Endometrium (tissue), 2 donors: ENCODE measurements at regions not wholly inside any gene's neighbourhood (a gene's known extent, or its start where the extent isn't known, plus 50 kb on each side); places are given as distances from the start of the nearest gene placed in this dataset.
"Not testable (repeated sequence)": the region's sequence is repeated elsewhere in the genome, so short reads cannot be mapped to it uniquely, and the experiment has no call there.

ENCODE experiments used
- FAIRE-seq: peaks from 2 replicates; lab custom pipeline; 2012; peaks lifted over from hg19 to GRCh38; lab: Jason Lieb, UNC
- donor health status: control.
- donor health status: control.

- FAIRE-seq: no peak
These were observed 50.6 kb upstream of the C1QTNF9B start for GRCh38 chr13:23947893-23948292.

- FAIRE-seq: no peak
These were observed 51.9 kb upstream of the C1QTNF9B start for GRCh38 chr13:23949200-23949599.

DNA sequence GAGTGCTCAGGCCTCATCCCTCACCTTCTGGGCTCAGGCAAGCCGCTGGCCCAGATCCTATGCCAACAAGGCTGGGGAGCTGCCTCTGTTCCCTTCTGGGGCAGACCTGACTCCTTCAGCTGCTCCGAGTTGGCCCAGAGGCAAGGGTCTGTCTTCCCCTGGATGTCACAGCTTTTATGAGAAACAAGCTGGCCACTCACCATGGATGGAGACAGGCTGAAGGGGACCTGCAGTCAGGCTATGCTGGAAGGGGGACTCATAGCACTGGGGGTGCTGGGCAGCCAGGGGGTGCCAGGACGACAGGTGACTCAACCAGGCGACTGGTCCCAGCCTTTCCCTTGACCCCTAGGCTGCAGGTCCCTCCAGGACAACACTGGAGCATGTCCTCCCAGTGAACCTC, 52.4 kb upstream of the C1QTNF9B start:
- no peak for FAIRE-seq

- no peak for FAIRE-seq
These were observed 53.6 kb upstream of the C1QTNF9B start for GRCh38 chr13:23950736-23951510.

GRCh38 chr13:23952796-23953195, 55.5 kb upstream of the C1QTNF9B start:
- FAIRE-seq: no peak

DNA sequence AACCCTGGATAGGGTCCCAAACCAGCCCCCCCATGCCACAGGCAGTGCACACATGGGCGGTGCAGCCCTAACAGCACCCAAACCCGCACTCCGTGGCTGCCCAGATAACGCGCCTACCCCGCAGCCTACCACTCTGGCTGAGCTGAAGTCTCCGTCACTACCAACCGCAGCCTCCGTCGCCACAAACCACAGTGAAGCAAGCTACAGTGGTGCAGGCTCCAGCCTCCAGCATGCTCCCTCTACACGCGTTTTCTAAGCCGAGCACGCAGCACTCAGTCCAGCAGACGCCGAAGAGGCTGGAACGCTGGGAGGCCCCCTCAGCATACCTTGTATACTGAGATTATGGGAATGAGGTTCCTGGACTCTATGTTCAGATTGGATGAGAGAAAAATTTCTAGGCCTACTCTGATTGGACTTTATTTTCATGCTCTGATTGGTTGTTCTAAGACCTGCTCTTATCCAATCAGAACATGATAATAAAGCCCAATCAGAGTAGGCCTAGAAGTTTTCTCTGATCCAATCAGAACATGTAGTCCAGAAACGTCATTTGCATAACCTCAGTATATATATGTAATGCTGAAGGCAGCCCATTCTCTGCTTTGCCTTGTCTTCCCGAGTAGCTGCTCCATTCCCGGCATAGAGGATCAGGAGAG, 56.7 kb upstream of the C1QTNF9B start:
- FAIRE-seq: no peak

- no peak for FAIRE-seq
These were observed 57.8 kb upstream of the C1QTNF9B start for GRCh38 chr13:23955064-23955463.

- no peak for FAIRE-seq
These were observed 58.8 kb upstream of the C1QTNF9B start for GRCh38 chr13:23956106-23956505.

- FAIRE-seq: no peak
These were observed 60.7 kb upstream of the C1QTNF9B start for GRCh38 chr13:23957981-23958380.

DNA sequence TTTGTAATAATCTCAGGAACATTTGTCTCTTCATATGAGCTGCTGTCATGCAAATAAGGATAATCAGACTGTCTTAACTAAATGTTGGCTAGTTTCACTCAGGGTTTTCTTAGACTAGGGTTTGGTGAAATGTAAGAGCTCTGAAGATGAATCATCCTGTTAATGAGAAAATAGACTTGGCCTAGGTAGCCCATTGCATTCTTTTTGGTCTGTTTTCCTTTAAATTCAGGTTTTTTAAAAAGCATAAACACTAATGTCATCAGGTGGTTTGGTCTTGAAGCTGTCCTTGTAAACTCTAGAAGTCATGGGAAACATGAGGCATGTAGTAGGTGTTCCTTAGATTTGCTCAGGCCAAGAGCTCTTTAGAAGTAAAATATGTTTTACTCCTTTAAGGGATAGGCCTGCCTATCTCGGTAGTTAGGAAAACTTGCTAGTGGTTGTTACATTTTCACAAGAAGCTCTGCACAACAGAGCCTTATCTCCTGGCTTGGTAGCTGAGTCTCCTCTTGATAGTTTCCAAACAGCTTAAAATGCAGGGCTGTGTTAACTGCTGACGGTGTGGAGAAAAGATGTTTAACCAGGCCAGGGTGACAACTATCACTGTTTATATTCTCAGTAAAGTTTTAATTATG, 62.0 kb upstream of the C1QTNF9B start:
- no peak for FAIRE-seq

DNA sequence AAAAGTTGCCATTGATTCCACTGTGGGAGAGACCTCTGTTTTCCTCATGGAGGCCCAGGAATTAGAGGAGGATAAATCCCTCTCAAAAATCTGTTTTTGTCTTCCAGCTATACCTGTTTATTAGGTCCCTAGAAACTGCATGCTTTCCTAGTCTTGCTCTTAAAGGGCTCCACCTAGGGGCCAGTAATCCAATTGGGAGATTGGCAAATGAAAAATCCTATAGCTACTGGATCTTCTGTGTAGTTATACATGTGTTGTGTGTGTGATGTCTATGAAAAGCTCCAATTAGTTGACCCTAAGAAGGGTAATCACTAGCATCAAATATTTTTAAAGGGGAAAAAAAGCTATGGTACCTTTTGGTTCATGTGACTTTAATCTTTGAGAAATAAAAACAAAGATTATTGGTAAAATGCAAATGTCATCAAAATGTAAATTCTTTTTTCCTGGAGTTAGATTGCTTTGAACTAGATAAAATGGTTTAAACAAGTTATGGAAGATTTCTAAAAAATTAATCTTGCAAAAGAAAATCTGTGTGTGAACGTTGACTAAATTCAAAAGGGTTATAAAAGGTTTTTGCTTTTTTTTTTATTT, 63.4 kb upstream of the C1QTNF9B start:
- FAIRE-seq: no peak

- no peak for FAIRE-seq
These were observed 66.1 kb upstream of the C1QTNF9B start for GRCh38 chr13:23963184-23963931.

GRCh38 chr13:23963947-23964346, 66.6 kb upstream of the C1QTNF9B start:
- FAIRE-seq: no peak

DNA sequence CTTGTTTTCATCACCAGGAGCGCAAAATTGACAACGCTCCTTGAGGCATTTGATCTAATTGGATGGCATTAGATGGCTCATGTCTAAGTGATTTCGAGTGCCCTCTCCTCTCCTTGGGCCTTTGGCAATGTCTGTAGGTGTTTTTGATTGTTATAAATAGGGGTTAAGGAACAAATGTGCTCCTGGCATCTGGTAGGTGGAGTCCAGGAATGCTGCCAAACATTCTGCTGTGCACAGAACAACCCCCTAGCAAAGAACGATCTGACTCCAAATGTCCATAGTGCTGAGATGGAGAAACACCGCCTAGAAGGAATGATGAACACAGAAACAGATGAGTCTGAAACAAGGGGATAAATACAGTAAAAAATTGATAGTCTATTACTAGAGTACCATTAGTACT, 68.0 kb upstream of the C1QTNF9B start:
- no peak for FAIRE-seq

DNA sequence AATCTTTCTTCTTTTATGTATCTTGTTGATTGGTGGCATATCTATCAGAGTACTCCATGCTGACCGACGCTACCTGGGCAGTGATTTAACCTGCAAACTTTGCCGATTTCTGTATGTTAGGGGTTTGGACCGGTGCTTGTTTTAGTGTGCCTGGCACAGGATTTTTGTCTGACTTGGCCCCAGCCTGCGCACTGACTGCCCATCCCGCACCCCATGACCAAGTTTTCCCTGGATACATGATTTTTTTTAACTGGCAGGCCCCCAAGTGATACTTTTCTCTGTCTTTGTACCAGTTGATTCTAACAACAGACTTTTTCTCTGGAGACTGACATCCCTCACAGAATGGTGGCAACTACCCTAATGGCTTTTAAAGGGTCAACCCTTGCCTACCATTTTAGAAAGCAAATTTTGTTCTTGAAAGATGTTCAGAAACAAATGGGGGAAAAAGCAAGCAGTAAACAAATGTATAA, 69.0 kb upstream of the C1QTNF9B start:
- FAIRE-seq: no peak

GRCh38 chr13:23966691-23967615, 69.7 kb upstream of the C1QTNF9B start:
- FAIRE-seq: peak; percentile 86

GRCh38 chr13:23967792-23968191, 70.5 kb upstream of the C1QTNF9B start:
- FAIRE-seq: not testable (repeated sequence)

- peak; percentile 84 for FAIRE-seq
These were observed 72.3 kb upstream of the C1QTNF9B start for GRCh38 chr13:23969647-23970046.

DNA sequence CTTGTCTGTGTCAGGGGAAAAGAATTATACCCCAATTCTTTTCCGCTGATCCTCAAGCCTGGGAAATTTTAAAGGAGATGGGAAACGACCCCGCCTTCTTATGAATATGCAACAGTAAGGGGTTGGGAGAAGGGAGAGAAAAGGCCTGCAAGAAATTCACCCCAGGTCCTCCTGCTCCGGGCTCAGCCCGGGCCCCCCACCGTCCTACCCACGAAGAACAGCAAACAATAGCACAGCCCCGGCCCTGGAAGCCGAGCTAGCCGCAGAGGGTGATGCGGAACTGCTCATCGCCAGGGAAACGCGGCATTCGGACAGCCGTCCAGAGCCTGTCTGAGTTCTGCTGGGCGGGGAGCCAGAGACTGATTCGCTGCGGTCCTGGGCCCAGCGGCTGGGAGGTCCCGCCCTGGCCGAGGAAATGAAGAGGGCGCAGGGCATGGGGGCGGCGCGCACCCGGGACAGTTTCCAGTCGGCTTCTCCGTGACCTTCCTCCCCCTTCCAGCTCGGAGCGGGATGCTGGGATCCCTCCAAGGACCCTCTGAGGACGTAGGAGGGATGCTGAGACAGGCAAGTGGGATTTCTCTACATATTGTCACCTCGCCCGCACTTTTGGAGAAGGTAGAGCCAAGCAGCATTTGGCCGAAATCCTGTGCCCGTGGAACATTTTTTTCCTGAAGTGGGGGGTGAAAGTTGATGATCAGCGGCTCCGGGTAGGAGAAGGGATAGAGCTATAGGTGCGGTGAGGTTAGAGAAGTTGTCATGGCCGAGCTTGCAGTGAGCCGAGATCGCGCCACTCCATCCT, 82.3 kb upstream of the C1QTNF9B start:
- no peak for FAIRE-seq

DNA sequence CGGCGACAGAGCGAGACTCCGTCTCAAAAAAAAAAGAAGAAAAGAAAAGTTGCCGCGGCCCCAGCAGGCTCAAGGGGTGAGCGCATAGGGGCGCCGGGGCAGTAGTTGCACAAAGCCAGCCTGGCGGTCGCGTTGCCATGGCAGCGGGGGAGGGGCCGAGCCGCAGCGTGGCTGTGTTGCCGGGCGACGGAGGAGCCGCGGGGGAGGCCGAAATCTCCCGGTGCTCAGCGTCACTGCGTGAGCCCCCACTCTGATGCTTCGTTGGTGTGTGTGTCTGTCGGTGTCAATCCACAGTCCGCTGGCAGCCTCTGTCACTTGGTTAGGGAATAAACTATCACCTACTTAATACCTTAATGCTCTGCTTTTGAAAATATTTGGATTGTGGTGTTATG, 82.9 kb upstream of the C1QTNF9B start:
- no peak for FAIRE-seq
